ENCODE measurements at regions not wholly inside any gene's neighbourhood (a gene's known extent, or its start where the extent isn't known, plus 50 kb on each side); places are given as distances from the start of the nearest gene placed in this dataset.
"Not testable (repeated sequence)": the region's sequence is repeated elsewhere in the genome, so short reads cannot be mapped to it uniquely, and the experiment has no call there.

DNA sequence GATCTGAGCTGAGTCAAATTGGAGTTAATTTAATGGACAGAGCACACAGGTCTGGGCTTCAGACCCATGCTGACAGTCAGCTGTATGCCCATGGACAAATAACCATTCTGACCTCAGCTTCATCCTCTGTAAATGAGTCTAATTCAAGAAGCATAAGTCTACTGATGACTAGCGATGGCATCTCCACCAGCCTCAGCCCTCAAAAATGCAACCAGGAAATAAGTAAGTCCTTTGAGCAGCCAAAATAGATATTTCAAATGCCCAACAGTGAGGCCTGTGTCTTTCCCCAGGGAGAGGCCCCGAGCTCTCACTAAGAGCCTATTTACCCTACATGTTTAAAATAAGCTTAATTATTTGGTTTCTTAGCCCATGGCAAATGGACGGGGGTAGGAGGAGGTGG, 114.2 kb upstream of the MTHFD1L start:
- no peak overlapping the region for H3K27ac ChIP-seq
- TF ChIP-seq ZFX (IDR thresholded peaks at IDR 0.05; ENCODE audit: borderline replicate concordance): no peak
- no peak for TF ChIP-seq CTCF (IDR thresholded peaks at IDR 0.05)

DNA sequence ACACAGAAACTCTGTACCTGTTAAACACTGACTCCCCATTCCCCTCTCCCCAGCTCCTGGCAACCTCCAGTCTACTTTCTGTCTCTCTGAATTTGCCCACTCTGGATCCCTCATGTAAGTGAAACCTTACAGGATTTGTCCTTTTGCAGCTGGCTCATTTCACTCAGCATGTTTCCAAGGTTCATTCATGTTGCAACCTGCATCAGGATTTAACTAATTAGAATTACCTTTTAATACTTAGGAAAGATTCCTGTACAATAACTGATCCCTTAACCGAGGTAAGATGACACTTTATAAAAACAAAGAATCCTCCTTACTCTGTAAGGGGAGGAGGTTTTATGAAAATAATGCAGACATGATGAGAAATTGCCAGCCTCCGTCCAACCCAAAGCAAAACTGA, 113.1 kb upstream of the MTHFD1L start:
- H3K27ac ChIP-seq: no peak overlapping the region
- TF ChIP-seq CTCF (IDR thresholded peaks at IDR 0.05) (no peak), ZFX (IDR thresholded peaks at IDR 0.05; ENCODE audit: borderline replicate concordance) (no peak)

DNA sequence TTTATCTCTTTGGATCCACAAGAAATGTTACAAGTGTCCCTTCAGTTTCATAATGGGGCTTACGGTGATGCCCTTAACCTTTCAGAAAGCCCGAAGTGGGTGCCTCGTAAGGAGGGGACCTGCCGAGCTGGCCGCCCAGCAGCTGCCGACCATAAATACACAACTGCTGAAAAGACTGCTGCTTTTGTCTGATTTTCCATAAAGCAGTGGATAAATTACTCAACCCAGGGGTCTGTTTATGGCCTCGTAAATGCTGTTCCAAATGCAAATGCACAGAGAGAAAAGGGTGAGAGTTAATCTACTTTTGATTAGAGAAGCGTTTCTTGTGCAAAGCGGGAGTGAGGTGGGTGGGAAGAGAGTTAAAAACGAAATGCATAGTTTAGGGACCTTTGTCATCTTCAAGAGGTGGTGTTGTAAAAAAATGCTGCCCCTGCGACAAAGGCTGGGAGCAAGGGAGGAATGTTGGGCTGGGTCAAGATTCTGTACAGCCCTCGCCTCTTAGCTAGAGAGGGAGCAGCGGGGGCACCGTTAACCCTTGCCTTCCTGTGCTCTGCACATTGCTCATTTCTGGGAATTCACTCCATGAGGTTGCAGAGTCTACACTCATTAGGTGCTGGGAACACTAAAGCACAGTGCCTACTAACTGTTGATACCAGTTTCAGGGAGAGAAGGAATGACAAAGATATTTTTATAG, 112.0 kb upstream of the MTHFD1L start:
- TF ChIP-seq ZFX (IDR thresholded peaks at IDR 0.05; ENCODE audit: borderline replicate concordance) (no peak), CTCF (IDR thresholded peaks at IDR 0.05) (no peak)
- no peak overlapping the region for H3K27ac ChIP-seq

DNA sequence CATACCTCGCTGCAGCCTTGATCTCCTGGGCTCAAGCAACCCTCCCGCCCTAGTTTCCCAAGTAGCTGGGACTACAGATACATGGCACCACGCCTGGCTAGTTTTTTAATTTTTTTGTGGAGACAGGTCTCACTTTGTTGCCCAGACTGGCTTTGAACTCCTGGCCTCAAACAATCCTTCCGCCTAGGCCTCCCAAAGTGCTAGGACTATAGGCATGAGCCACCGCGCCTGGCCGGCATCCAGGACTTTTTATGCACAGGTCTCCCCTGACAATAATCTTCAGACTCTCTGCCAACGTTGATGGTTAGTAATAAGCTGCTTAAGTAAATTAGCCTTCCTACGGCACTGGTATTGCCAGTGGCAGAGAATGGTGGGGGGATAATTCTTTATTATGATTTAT, 110.5 kb upstream of the MTHFD1L start:
- no peak overlapping the region for H3K27ac ChIP-seq
- TF ChIP-seq ZFX (IDR thresholded peaks at IDR 0.05; ENCODE audit: borderline replicate concordance) (no peak), CTCF (IDR thresholded peaks at IDR 0.05) (no peak)

DNA sequence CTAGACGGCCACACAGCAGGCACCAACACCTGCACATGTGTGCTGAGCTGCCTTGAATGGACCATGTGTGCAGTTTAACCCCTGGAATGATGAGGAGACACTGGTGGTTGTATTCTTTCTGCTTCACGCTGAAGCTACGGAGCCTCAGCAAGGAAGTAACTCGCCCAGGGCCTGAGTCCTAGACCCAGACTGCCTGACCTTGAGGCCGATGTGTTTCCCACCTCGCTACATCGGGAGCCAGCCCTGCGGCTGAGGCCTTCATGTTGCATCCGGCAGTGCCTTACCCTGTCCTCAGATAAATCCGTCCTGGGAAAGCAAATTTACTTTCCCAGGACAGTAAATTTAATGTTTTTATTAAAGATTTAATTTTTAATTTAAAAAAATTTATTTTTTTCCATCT, 110.0 kb upstream of the MTHFD1L start:
- H3K27ac ChIP-seq: no peak overlapping the region
- TF ChIP-seq ZFX (IDR thresholded peaks at IDR 0.05; ENCODE audit: borderline replicate concordance): no peak
- TF ChIP-seq CTCF (IDR thresholded peaks at IDR 0.05): no peak

DNA sequence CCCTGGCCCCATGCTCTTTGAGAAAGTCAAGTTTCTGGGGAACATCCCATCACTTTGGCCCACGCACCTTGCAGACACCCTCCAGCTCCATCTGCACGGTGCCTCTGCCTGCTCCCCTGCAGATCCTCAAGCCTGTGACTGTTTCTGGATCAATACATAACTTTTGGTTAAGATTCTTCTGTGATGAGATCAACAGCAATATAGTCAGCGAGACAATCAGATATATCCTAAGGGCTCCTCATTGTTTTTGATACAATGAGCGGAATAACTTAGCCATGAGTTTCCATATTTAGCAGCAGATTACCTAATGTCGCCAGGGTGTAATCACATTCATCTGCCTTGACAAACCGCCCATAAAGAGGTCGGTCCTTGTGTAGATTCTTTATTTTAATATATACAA, 109.3 kb upstream of the MTHFD1L start:
- H3K27ac ChIP-seq: no peak overlapping the region
- TF ChIP-seq CTCF (IDR thresholded peaks at IDR 0.05): no peak

- H3K27ac ChIP-seq: not testable (repeated sequence)
These were observed 107.7 kb upstream of the MTHFD1L start for GRCh38 chr6:150757807-150758206.

GRCh38 chr6:150759483-150759882, 106.0 kb upstream of the MTHFD1L start:
- no peak overlapping the region for H3K27ac ChIP-seq
- no peak for TF ChIP-seq ZFX (IDR thresholded peaks at IDR 0.05; ENCODE audit: borderline replicate concordance)
- TF ChIP-seq CTCF (IDR thresholded peaks at IDR 0.05): no peak
